HG03095 (cell line): ENCODE measurements at regions not wholly inside any gene's neighbourhood (a gene's known extent, or its start where the extent isn't known, plus 50 kb on each side); places are given as distances from the start of the nearest gene placed in this dataset.
A peak's percentile ranks its signal among the peaks of the same experiment; 100 is the strongest.
"Not testable (repeated sequence)": the region's sequence is repeated elsewhere in the genome, so short reads cannot be mapped to it uniquely, and the experiment has no call there.

ENCODE experiments used
- ATAC-seq: cut with Tn5 transposase; IDR thresholded peaks from one replicate; pipeline ENCODE4 v1.9.1; 2021; ENCODE audit warnings: moderate library complexity; ENCODE audit not compliant: unreplicated experiment

DNA sequence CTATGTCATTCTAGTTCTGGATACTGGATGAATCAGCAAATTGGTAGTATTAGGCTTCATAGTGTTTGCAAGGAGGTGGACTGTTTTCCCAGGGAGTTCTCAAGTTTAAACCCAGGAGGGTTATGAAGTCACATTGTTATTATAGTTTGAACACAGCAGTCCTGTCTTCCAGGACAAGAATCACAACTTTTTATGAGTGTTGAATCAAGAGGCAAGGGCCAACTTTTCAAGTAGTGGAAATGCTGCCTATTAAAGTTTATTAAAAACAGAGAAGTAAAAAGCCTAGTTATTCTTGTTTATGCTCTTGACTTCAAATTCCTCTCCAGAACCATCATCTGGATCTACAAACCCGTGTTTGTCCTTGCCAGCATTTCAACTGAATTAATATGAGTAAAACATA is 86.3 kb upstream of the GOT2 start:
- ATAC-seq: no peak

DNA sequence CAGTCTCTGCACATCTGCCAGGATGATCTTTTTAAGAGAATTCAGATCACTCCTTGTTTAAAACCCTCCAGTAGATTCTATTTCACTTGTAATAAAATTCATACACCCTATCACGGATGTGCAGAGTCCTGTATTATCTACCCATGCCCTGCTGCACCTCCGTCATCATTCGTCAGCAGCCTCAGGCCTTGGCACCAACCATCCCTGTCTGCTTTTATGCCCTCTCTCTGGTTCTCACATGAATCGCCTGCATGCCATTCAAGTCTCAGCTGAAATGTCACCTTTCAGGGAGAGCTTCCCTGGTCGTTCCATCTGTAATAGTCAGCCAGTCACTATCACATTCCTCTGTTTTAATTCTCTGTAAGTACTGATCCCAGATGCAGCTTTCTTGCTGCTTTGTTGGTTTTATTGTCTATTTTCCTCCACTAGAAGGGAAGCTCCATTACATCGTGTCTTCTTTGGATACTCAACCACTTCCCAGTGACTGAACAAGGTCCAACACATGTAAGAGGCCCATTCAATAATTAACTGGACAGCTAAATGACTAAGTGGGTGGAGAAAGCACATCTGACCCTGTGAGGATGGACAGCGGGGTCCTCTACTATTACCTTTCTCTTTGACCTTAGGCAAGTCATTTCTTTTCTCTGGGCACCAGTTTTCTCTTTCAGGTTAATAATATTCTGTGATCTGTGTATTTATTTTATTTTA is 81.2 kb upstream of the GOT2 start:
- ATAC-seq: no peak

DNA sequence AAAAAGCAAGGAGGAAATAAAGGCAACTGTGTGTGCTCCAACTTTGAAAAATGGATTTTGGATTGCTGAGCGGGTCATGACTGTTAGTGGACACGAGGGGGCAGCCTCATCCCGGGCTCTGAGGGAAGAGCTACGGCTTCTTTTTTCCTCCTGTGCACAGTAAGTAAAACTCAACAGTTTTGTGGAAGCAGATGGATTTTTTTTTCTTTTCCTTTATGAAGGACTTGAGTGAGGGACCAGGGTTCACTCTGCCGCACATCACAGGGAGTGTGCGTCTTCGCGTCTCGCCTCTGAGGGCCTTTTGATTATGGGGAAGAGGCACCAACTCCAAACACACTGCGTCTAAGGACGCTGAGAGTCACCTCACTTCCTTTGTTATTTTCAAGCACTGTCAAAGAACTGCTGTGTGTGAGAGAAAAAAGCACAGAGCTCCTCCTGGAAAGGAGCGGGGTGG is 80.3 kb upstream of the GOT2 start:
- peak; percentile 70 for ATAC-seq

DNA sequence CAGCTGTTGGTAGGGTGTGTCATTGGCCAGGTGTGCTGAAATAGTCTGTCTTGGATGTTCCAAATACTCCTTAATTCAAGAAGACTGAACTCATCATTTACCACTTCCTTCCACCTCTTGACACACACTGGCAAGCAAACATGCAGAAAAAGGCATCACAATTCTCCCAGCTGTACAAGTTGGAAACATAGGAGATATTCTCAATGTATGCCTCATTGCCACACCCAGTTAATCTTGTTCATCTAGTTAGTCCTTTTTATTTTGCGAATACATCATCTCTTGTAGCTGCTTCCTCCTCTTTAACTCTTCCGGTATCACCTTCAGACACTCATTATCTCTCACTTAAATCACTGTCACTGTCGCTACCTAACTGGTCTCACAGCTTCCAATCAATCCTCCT is 75.1 kb upstream of the GOT2 start:
- no peak for ATAC-seq

DNA sequence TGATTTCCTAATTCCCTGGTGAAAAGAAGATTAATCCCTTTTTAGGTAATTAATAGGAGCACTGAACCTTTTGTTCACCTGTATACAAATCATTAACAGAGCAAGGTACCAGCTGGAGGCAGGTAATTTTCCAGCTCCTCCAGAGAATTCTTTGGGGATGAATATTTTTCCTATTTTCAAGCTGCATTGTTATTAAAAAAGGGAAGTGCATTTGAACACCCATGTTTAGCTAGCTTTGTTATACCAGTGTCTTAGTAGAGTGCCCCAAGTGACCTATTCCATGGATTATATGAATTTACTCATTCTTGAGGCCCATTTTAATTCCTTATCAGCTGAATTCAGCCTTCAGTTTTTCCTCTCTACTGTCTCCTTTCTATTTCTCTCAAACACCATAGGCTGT is 73.2 kb upstream of the GOT2 start:
- ATAC-seq: no peak

DNA sequence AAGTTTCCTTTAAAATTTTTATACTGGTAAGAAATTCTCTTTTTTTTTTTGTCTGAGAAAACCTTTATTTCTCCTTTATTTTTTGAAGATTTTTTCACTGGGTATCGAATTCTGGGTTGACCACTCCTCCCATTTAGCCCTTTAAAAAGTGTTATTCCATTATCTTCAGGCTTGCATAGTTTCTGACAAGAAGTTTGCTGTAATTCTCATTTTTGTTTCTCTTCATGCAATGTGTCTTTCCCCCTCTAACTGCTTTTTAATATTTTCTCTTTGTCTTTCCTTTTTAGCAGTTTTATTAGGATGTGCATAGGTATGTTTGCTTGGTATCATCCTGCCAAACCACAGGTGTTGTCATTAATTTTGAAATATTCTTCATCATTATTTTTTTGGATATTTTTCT is 67.7 kb upstream of the GOT2 start:
- no peak for ATAC-seq

DNA sequence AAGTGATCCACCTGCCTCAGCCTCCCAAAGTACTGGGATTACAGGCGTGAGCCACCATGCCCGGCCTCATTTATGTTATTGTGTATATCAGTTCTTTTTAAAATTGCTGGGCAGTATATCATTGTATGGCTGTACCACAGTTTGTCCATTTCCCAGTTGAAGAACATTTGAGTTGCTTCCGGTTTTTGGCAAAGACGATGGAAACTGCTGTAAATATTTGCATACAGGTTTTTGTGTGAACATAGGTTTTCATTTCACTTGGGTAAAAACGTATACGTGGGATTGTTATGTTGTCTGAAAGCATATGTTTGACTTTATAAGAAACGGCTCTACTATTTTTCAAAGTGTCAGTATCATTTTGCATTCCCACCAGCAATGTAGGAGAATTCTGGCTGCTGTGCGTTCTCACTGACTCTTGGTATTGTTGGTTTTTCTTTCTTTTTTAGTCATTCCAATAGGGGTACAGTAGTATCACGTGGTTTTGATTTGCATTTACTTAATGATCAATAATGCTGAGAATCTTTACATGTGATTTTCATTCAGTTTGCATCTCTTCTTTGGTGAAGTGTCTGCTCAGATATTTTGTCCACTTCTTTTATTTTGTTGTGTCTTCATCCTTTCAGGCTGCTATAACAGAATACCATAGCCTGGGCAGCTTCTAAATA is 63.2 kb upstream of the GOT2 start:
- no peak for ATAC-seq

DNA sequence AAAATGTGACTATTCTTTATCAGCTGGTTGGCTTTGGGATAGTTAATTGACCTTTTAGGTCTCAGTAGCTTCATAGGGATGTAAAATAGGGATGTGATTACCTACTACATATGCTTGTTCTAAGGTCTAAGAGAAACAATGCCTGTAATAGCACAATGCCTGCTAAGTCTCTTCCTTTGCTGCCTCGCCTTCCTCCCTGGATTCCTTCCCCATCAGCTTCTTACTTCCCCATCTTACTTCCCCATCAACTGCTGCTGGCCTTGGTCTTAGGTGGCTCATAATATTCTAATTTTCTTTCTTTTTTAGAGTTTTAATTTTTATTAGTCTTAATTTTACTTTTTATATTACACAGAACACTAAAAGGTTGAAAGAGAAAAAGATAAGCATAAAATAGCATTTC is 59.2 kb upstream of the GOT2 start:
- no peak for ATAC-seq

DNA sequence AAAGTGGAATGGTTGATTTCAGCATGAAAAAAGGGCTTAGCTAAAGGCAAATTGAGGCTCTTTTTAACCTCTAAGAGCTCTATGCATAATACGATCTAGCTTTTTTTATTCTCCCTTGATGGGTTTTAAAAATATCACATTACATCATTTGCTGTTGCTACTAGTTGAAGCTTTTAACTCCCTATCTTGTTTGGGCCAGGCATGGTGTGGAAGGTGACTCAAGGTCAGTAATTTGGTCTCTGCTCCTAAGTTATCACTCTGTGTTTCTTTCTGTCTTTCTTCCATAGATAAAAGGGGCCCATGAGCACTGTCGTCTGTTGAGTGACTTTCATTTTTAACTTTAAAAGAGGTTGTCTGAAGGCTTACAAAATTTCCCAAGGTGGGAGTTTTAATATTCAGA is 58.1 kb upstream of the GOT2 start:
- ATAC-seq: no peak

DNA sequence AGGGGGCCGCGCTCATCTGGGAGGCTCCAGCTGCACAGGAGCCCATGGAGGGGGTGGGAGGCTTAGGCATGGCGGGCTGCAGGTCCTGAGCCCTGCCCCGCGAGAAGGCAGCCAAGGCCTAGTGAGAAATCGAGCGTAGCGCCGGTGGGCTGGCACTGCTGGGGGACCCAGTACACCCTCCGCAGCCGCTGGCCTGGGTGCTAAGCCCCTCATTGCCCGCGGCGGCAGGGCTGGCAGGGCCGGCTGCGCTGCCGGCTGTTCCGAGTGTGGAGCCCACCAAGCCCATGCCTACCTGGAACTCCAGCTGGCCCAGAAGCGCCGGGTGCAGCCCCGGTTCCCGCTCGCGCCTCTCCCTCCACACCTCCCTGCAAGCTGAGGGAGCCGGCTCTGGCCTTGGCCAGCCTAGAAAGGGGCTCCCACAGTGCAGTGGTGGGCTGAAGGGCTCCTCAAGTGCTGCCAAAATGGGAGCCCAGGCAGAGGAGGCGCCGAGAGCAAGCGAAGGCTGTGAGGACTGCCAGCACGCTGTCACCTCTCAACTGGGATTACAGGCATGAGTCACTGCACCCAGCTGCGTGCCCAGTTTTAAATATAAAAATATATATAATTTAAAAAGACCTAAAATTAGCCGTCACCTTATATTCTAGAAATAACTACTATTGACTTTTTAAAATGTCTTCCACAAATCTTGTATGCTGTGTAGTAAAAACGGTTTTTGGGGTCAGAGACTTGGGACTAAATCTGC is 56.9 kb upstream of the GOT2 start:
- not testable (repeated sequence) for ATAC-seq

DNA sequence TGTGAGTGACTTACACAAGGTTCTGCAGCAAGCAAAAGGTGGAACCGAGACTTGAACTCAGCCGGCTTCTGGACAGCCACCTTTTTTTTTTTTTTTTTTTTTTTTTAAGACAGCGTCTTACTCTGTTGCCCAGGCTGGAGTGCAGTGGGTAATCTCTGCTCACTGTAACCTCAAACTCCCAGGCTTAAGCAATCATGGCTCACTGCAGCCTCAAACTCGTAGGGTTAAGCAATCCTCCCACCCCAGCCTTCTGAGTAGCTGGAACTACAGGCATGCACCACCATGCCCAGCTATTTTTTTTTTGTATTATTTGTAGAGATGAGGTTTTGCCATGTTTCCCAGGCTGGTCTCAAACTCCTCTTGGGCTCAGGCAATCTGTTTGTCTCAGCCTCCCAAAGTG is 55.2 kb upstream of the GOT2 start:
- no peak for ATAC-seq
